HepG2 (cell line): ENCODE measurements at regions not wholly inside any gene's neighbourhood (a gene's known extent, or its start where the extent isn't known, plus 50 kb on each side); places are given as distances from the start of the nearest gene placed in this dataset.

Experiments used
- ATAC-seq: fragments of 200-7000 bp; cut with Tn5 transposase; 3 replicates; pipeline ENCODE4 v1.9.1; 2020; ENCODE audit warnings: mild to moderate bottlenecking, moderate library complexity
- BruUV-seq: library from RNA; stranded (reverse); fragments of 400-500 nt; replicated peaks from 2 replicates; lab custom pipeline; 2021; lab: Mats Ljungman, UMichigan
- CTCF ChIA-PET: fragments of 300-600 bp; formaldehyde crosslinking; extraction: SDS; loops from one replicate; lab custom pipeline; 2021; ENCODE audit warnings: low total read pairs, inconsistent platforms, low intra/inter-chr PET ratio; lab: Yijun Ruan, JAX
- POLR2A ChIA-PET: fragments of 350-600 bp; sonication (Branson Sonifier 250); formaldehyde crosslinking; loops from one replicate; lab custom pipeline; 2020; ENCODE audit warnings: antibody characterized with exemption, inconsistent platforms; lab: Yijun Ruan, JAX
- DNase-seq: peaks from one replicate; pipeline ENCODE4 v3.0.0-alpha.2; 2015; ENCODE audit warnings: low spot score
- FAIRE-seq: peaks from 3 replicates; lab custom pipeline; 2011; peaks lifted over from hg19 to GRCh38; lab: Jason Lieb, UNC
- H2AFZ ChIP-seq: one replicate; pipeline ENCODE4 v1.6.1; 2011; ENCODE audit warnings: low read length, inconsistent platforms
- H3K27ac ChIP-seq: fragments of 300-600 bp; 3 replicates; pipeline ENCODE4 v1.8.0; 2011; ENCODE audit warnings: mixed run types, mild to moderate bottlenecking, mixed read lengths, low read length, inconsistent platforms; ENCODE audit not compliant: insufficient read depth; ENCODE audit errors: extremely low read length
- H3K27me3 ChIP-seq, 2 experiments: fragments of 200-600 bp in 1 of 2; 2 replicates in 1 of 2; 3 replicates in 1 of 2; pipeline versions ENCODE4 v1.6.0 to v1.8.0; 2011; ENCODE audit warnings: low read length in 2 of 2, mild to moderate bottlenecking in 2 of 2, moderate library complexity in 2 of 2, inconsistent platforms in 1 of 2; ENCODE audit not compliant: insufficient read depth in 2 of 2, control insufficient read depth in 1 of 2
- H3K36me3 ChIP-seq, 2 experiments: fragments of 200-600 bp in 1 of 2; replicated peaks in 1 of 2; 2 replicates in 1 of 2; 3 replicates in 1 of 2; pipeline versions ENCODE4 v1.5.1 to v1.8.0; 2011; ENCODE audit warnings: low read length in 2 of 2, inconsistent platforms in 1 of 2; ENCODE audit not compliant: insufficient read depth in 2 of 2, control insufficient read depth in 1 of 2
- H3K4me1 ChIP-seq: 2 replicates; pipeline ENCODE4 v1.5.1; 2012; ENCODE audit warnings: low read length, inconsistent platforms; ENCODE audit not compliant: insufficient read depth
- H3K4me2 ChIP-seq: 2 replicates; pipeline ENCODE4 v1.6.0; 2011; ENCODE audit warnings: low read depth, low read length, inconsistent platforms
- H3K4me3 ChIP-seq, 3 experiments: fragments of 200-600 bp in 1 of 3; sonication (generic), shearing (Covaris generic) in 1 of 3; replicated peaks in 1 of 3; 2 replicates each; pipeline ENCODE4 v1.5.1; 2011 to 2016; ENCODE audit warnings: low read length in 3 of 3, inconsistent platforms in 2 of 3, low read depth in 2 of 3, mild to moderate bottlenecking in 2 of 3, control low read depth in 1 of 3, mixed read lengths in 1 of 3; ENCODE audit not compliant: insufficient read depth in 1 of 3
- H3K79me2 ChIP-seq: one replicate; pipeline ENCODE4 v1.6.1; 2011; ENCODE audit warnings: low read length, inconsistent platforms; ENCODE audit not compliant: insufficient read depth
- H3K9ac ChIP-seq: 2 replicates; pipeline ENCODE4 v1.6.0; 2011; ENCODE audit warnings: mild to moderate bottlenecking, low read depth, low read length, inconsistent platforms; ENCODE audit not compliant: insufficient read depth
- H3K9me3 ChIP-seq: 2 replicates; pipeline ENCODE4 v1.5.1; 2012; ENCODE audit warnings: mild to moderate bottlenecking, low read length
- H4K20me1 ChIP-seq: 2 replicates; pipeline ENCODE4 v1.6.0; 2011; ENCODE audit warnings: inconsistent platforms, mild to moderate bottlenecking, low read length, moderate library complexity; ENCODE audit not compliant: insufficient read depth
- ADNP ChIP-seq: sonication (generic); formaldehyde crosslinking; IDR thresholded peaks from 2 replicates; pipeline ENCODE4 v1.4.0; 2020; ENCODE audit warnings: missing genetic modification reagents
- IKZF4 ChIP-seq: sonication (generic); formaldehyde crosslinking; IDR thresholded peaks from 2 replicates; pipeline ENCODE4 v1.5.1; 2020; ENCODE audit warnings: borderline replicate concordance, mild to moderate bottlenecking, low read depth, missing genetic modification reagents; ENCODE audit errors: not compliant biosample characterization
- ISL2 ChIP-seq: sonication (generic); formaldehyde crosslinking; IDR thresholded peaks from 2 replicates; pipeline ENCODE4 v1.5.0; 2020; ENCODE audit warnings: missing genetic modification reagents
- KDM3A ChIP-seq: IDR thresholded peaks from 2 replicates; pipeline ENCODE4 v1.6.1; 2018; ENCODE audit warnings: low read depth, missing compliant biosample characterization
- KLF13 ChIP-seq: sonication (generic); formaldehyde crosslinking; IDR thresholded peaks from 2 replicates; pipeline ENCODE4 v1.4.0; 2020; ENCODE audit warnings: mild to moderate bottlenecking, missing genetic modification reagents
- SNAI1 ChIP-seq: sonication (generic); formaldehyde crosslinking; IDR thresholded peaks from 2 replicates; pipeline ENCODE4 v1.5.0; 2020; ENCODE audit warnings: mild to moderate bottlenecking, missing genetic modification reagents, borderline replicate concordance
- ZFP62 ChIP-seq: sonication (generic); formaldehyde crosslinking; IDR thresholded peaks from 2 replicates; pipeline ENCODE4 v1.4.0; 2020; ENCODE audit warnings: missing genetic modification reagents
- ZMYM3 ChIP-seq: sonication (generic); formaldehyde crosslinking; IDR thresholded peaks from 2 replicates; pipeline ENCODE4 v1.5.1; 2020; ENCODE audit warnings: mild to moderate bottlenecking, missing genetic modification reagents
- ZNF121 ChIP-seq: sonication (generic); formaldehyde crosslinking; IDR thresholded peaks from 2 replicates; pipeline ENCODE4 v1.5.0; 2020; ENCODE audit warnings: mild to moderate bottlenecking, missing genetic modification reagents
- ZNF468 ChIP-seq: sonication (generic); formaldehyde crosslinking; IDR thresholded peaks from 2 replicates; pipeline ENCODE4 v1.8.0; 2022; ENCODE audit warnings: mild to moderate bottlenecking, moderate library complexity, missing genetic modification reagents
- WGBS: methylation state at CpG from one replicate; pipeline ENCODE4 v1.1.6; 2017; ENCODE audit warnings: low lambda C conversion rate; 5-methylcytosine and 5-hydroxymethylcytosine counted together
- in situ Hi-C: cut with HindIII; loops from 2 replicates; pipeline ENCODE4 v1.10.0; 2017; ENCODE audit warnings: low pct_unique_long_range_greater_than_20kb; ENCODE audit not compliant: extremely low pct_ligation_motif_present
- intact Hi-C: fragments of 100-400 bp; cut with micrococcal nuclease; formaldehyde crosslinking; loops from one replicate; pipeline ENCODE4 v1.10.0; 2022; ENCODE audit not compliant: unreplicated experiment
- TF ChIP-seq, protein P1 (sequence below): sonication (generic); formaldehyde crosslinking; IDR thresholded peaks from 2 replicates; pipeline ENCODE4 v1.4.0; 2020; ENCODE audit warnings: missing genetic modification reagents
- TF ChIP-seq, protein P2 (sequence below): sonication (generic); formaldehyde crosslinking; IDR thresholded peaks from 2 replicates; pipeline ENCODE4 v1.5.0; 2020; ENCODE audit warnings: missing genetic modification reagents
- TF ChIP-seq, protein P3 (sequence below): sonication (generic); formaldehyde crosslinking; IDR thresholded peaks from 2 replicates; pipeline ENCODE4 v1.9.0; 2022; ENCODE audit warnings: missing genetic modification reagents, mild to moderate bottlenecking, borderline replicate concordance
- TF ChIP-seq, protein P4 (sequence below): sonication (generic); formaldehyde crosslinking; IDR thresholded peaks from 2 replicates; pipeline ENCODE4 v1.5.0; 2020; ENCODE audit warnings: missing genetic modification reagents

DNA sequence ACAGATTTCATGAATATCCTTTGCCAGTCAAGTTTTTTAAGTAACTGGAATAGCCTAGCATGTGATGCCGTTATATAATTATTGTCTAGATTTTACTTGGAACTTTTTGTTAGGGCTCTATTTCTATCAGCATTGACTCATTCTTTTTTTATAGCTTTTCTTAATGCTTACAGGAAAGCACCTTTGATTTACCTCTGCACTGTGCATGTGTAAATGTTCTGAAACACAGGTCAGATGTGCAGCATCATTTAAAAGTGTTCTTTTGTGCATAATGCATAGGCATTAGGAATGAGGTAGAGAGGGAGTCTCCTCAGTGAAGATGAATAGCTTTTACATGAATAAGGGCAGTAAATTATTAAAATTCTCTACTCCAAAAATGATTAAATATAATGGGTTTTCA, 669.3 kb upstream of the MBL2 start:
- in situ Hi-C loops: no loop called here
- POLR2A ChIA-PET: no interaction called here
- DNase-seq (no peak), ATAC-seq (no peak), FAIRE-seq (no peak)
- CTCF ChIA-PET: no interaction called here
- Histone ChIP-seq H3K27me3 (no peaks in the 10 kb centered on the region), H3K4me2 (no peak overlapping the region), H3K4me3 (no peak overlapping the region), H3K79me2 (no peaks in the 10 kb centered on the region), H3K9me3 (no peaks in the 10 kb centered on the region), H3K4me1 (no peaks in the 10 kb centered on the region), H2AFZ (no peak overlapping the region), H3K9ac (no peak overlapping the region), H4K20me1 (no peaks in the 10 kb centered on the region), H3K27ac (no peak overlapping the region), H3K36me3 (no peaks in the 10 kb centered on the region)
- WGBS: 6% methylated on average over 1 of the region's 1 CpG
- TF ChIP-seq ZNF121 (CRISPR knock-in tag) (no peak), KDM3A (no peak), SNAI1 (CRISPR knock-in tag) (no peak), ZFP62 (CRISPR knock-in tag) (no peak), ZNF468 (CRISPR knock-in tag) (no peak), ZMYM3 (no peak), ADNP (CRISPR knock-in tag) (no peak), KLF13 (no peak)
- no TSS peak for BruUV-seq
- intact Hi-C loops: no loop called here

DNA sequence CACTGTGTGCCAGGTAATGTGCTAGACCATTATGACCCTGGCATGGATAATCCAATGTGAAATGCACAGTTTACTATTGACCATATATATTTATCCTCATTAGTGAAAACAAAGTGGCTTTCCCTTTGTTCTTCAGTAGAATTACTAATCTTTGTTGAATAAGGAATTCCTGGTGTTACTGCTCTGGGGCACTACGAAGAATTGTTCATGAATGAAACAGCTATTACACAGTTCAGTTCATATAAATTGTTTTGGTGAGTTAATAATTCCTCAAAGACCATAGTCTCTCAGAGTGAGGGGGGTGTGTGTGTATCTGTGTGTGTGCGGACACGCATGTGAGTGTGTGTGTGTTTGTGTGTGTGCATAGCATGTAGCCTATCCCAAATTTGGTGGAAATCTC, 668.0 kb upstream of the MBL2 start:
- Histone ChIP-seq H3K4me3 (no peak overlapping the region), H3K9me3 (no peaks in the 10 kb centered on the region)
- TF ChIP-seq, protein P1, sequence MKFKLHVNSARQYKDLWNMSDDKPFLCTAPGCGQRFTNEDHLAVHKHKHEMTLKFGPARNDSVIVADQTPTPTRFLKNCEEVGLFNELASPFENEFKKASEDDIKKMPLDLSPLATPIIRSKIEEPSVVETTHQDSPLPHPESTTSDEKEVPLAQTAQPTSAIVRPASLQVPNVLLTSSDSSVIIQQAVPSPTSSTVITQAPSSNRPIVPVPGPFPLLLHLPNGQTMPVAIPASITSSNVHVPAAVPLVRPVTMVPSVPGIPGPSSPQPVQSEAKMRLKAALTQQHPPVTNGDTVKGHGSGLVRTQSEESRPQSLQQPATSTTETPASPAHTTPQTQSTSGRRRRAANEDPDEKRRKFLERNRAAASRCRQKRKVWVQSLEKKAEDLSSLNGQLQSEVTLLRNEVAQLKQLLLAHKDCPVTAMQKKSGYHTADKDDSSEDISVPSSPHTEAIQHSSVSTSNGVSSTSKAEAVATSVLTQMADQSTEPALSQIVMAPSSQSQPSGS (CRISPR knock-in tag): no peak
- TF ChIP-seq, protein P2, sequence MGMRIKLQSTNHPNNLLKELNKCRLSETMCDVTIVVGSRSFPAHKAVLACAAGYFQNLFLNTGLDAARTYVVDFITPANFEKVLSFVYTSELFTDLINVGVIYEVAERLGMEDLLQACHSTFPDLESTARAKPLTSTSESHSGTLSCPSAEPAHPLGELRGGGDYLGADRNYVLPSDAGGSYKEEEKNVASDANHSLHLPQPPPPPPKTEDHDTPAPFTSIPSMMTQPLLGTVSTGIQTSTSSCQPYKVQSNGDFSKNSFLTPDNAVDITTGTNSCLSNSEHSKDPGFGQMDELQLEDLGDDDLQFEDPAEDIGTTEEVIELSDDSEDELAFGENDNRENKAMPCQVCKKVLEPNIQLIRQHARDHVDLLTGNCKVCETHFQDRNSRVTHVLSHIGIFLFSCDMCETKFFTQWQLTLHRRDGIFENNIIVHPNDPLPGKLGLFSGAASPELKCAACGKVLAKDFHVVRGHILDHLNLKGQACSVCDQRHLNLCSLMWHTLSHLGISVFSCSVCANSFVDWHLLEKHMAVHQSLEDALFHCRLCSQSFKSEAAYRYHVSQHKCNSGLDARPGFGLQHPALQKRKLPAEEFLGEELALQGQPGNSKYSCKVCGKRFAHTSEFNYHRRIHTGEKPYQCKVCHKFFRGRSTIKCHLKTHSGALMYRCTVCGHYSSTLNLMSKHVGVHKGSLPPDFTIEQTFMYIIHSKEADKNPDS: no peak
- TF ChIP-seq, protein P3, sequence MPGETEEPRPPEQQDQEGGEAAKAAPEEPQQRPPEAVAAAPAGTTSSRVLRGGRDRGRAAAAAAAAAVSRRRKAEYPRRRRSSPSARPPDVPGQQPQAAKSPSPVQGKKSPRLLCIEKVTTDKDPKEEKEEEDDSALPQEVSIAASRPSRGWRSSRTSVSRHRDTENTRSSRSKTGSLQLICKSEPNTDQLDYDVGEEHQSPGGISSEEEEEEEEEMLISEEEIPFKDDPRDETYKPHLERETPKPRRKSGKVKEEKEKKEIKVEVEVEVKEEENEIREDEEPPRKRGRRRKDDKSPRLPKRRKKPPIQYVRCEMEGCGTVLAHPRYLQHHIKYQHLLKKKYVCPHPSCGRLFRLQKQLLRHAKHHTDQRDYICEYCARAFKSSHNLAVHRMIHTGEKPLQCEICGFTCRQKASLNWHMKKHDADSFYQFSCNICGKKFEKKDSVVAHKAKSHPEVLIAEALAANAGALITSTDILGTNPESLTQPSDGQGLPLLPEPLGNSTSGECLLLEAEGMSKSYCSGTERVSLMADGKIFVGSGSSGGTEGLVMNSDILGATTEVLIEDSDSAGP (CRISPR knock-in tag): no peak
- TF ChIP-seq ISL2 (no peak), IKZF4 (no peak)
- TF ChIP-seq, protein P4, sequence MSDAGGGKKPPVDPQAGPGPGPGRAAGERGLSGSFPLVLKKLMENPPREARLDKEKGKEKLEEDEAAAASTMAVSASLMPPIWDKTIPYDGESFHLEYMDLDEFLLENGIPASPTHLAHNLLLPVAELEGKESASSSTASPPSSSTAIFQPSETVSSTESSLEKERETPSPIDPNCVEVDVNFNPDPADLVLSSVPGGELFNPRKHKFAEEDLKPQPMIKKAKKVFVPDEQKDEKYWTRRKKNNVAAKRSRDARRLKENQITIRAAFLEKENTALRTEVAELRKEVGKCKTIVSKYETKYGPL (CRISPR knock-in tag): no peak
- TF ChIP-seq, all 625 proteins: peak for 0
- DNase-seq (no peak), ATAC-seq (no peak), FAIRE-seq (no peak)
- ChIA-PET POLR2A (no interaction called here), CTCF (no interaction called here)
- H3K9ac ChIP-seq: no peak overlapping the region
- no peaks in the 10 kb centered on the region for H4K20me1 ChIP-seq
- no TSS peak for BruUV-seq
- no peak overlapping the region for H3K4me2 ChIP-seq
- 49% methylated on average over 3 of the region's 3 CpGs for WGBS
- H3K36me3 ChIP-seq: no peaks in the 10 kb centered on the region
- H3K4me1 ChIP-seq: no peaks in the 10 kb centered on the region
- H2AFZ ChIP-seq: no peak overlapping the region
- no peaks in the 10 kb centered on the region for H3K27me3 ChIP-seq
- H3K27ac ChIP-seq: no peak overlapping the region
- intact Hi-C loops (no loop called here), in situ Hi-C loops (no loop called here)
- no peaks in the 10 kb centered on the region for H3K79me2 ChIP-seq
